ENCODE measurements at regions not wholly inside any gene's neighbourhood (a gene's known extent, or its start where the extent isn't known, plus 50 kb on each side); places are given as distances from the start of the nearest gene placed in this dataset.

GRCh38 chr2:35714883-35715282, 640.7 kb upstream of the CRIM1 start:
- TF ChIP-seq CTCF (IDR thresholded peaks at IDR 0.05; ENCODE audit: low read depth, low read length, missing input control) (no peak), TAF1 (conservative IDR thresholded peaks at IDR 0.05) (no peak), EGR1 (IDR thresholded peaks at IDR 0.05; ENCODE audit: low read depth in 2 of 2) (no peak), ZBTB33 (IDR thresholded peaks at IDR 0.05) (no peak), FOXA2 (IDR thresholded peaks at IDR 0.05) (no peak), JUND (IDR thresholded peaks at IDR 0.05) (no peak), RXRA (IDR thresholded peaks at IDR 0.05) (no peak), SP1 (IDR thresholded peaks at IDR 0.05) (no peak), YY1 (IDR thresholded peaks at IDR 0.05) (no peak), MAX (IDR thresholded peaks at IDR 0.05) (no peak), ATF3 (IDR thresholded peaks at IDR 0.05) (no peak), RAD21 (IDR thresholded peaks at IDR 0.05) (no peak), FOXA1 (IDR thresholded peaks at IDR 0.05) (no peak)
- TF ChIP-seq, protein P1, sequence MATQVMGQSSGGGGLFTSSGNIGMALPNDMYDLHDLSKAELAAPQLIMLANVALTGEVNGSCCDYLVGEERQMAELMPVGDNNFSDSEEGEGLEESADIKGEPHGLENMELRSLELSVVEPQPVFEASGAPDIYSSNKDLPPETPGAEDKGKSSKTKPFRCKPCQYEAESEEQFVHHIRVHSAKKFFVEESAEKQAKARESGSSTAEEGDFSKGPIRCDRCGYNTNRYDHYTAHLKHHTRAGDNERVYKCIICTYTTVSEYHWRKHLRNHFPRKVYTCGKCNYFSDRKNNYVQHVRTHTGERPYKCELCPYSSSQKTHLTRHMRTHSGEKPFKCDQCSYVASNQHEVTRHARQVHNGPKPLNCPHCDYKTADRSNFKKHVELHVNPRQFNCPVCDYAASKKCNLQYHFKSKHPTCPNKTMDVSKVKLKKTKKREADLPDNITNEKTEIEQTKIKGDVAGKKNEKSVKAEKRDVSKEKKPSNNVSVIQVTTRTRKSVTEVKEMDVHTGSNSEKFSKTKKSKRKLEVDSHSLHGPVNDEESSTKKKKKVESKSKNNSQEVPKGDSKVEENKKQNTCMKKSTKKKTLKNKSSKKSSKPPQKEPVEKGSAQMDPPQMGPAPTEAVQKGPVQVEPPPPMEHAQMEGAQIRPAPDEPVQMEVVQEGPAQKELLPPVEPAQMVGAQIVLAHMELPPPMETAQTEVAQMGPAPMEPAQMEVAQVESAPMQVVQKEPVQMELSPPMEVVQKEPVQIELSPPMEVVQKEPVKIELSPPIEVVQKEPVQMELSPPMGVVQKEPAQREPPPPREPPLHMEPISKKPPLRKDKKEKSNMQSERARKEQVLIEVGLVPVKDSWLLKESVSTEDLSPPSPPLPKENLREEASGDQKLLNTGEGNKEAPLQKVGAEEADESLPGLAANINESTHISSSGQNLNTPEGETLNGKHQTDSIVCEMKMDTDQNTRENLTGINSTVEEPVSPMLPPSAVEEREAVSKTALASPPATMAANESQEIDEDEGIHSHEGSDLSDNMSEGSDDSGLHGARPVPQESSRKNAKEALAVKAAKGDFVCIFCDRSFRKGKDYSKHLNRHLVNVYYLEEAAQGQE (IDR thresholded peaks at IDR 0.05): no peak
